Islet precursor cell (in vitro differentiated cells): ENCODE measurements at regions not wholly inside any gene's neighbourhood (a gene's known extent, or its start where the extent isn't known, plus 50 kb on each side); places are given as distances from the start of the nearest gene placed in this dataset.
"Not testable (repeated sequence)": the region's sequence is repeated elsewhere in the genome, so short reads cannot be mapped to it uniquely, and the experiment has no call there.

Experiments
- DNase-seq: peaks from one replicate; pipeline ENCODE4 v3.0.0-alpha.2; 2018

DNA sequence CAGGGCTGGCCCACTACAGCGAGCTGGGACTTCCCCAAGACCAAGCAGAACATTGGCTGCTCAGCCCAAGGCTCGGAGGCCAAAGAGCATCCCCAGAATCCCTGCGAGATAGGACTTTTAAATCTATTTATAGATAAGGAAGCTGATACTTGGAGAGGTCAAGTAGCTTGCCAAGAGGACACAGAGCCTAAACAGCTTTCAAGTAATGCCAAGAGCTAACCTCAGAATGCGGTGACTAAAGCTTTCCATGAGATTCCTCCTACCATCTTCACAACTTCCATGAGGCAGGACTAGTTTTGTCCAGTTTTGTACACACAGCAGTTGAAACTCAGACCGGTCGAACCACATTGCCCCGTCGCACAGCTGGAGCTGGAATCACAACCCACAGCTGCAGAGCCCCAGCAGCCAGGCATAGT lies 168.1 kb upstream of the TOP1 start:
- peak; percentile 58 for DNase-seq

DNA sequence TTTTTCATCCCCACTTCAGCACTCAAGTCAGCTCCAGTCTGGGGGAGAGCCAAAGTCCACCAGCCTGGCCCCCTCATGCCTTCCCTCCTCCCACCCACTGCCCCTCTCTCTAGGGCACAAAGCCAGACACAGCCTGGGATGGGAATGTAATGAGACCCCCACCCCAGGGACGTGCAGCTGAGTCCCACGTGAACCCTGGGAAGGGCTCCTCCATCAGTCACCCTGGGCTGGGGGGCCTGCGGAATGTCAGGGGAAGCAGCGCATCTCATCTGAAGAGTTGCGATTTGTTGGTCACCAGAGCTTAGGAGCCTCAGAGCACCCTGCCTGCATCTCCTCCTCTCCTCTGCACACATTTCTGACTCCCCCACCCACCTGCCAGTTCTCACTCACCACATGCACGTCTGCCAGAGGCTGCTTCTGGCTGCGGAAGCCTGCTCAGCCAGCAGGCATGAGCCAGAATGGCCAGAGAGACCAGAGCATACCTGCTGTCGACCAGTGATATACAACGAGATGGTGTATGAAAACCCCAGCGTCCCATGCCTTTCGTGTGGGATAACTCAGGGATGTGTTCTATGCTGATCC lies 167.1 kb upstream of the TOP1 start:
- DNase-seq = no peak

DNA sequence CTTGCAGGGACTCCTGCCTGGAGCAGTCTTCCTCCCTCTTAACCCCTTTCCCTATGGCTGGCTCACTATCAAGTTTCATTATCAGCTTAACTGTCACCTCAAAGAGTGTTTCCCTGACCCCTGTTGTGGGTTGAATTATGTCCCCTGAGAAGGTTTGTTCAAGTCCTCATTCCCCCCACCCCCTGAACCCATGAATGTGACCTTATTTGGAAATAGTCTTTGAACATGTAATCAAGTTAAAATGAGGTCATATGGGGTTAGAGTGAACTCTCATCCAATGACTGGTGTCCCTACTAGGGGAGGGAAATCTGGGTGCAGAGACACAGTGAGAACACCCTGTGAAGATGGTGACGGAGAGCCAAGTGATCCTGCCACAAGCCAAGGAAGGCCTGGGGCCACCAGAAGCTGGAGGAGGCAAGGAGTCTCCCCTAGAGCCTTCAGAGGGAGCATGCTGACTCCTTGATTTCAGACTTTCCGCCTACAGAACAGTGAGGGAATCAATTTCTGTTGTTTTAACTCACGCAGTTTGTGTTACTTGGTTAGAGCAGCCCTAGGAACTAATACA lies 165.2 kb upstream of the TOP1 start:
- DNase-seq = no peak

DNA sequence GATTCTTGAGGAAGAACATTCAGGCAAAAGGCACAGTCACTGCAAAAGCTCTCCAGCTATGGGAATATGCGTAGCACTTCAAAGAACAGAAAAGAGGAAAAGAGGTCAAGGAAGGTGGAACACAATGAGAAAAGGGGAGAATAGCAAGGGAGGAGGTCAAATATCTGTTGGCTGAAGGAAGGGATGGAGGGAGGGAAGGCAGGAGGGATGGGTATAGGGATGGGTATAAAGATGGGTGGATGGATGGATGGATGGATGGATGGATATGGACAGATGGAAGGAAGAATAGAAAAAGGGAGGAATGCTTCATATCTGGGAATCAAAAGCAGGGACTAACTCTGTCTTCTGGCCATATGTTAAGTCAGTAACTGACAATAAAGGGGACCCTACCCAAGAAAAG lies 164.2 kb upstream of the TOP1 start:
- no peak for DNase-seq

DNA sequence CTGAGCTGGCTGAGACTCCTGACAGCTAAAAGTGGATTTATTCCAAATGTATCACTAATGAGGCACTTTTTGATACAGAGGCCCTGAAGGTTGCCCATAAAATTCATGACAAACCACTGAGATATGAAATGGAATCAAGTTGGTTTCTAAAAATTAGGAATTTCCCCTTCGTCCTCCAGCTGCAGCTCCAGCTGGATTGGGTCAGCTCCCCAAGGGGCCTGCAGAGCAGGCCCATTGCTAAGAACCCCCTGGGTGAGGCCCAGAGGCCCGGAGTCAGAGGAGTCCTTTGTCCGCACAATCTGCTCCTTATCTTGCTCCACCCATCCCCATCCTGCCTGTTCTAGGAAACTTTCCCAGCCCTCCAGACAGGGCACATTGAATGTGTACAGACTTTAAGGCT lies 163.5 kb upstream of the TOP1 start:
- no peak for DNase-seq

DNA sequence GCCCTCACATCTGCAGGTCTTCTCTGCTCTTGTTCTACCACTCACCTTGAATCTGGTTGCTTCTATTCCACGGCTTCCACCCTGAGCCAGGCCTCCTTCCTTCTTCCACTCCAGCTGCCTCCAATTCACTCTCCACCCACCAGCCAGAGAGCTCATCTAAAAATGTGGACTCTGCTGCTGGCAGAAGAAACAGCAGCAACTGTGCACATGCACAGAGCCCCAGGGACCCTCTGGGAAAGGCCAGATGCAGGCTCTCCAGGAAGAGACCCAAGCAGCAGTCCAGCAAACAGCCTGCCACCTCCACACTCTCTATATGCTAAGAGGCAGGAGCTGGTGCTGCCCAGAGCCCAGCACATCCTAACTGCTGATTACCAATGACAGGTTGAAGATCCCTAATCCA lies 162.6 kb upstream of the TOP1 start:
- no peak for DNase-seq

DNA sequence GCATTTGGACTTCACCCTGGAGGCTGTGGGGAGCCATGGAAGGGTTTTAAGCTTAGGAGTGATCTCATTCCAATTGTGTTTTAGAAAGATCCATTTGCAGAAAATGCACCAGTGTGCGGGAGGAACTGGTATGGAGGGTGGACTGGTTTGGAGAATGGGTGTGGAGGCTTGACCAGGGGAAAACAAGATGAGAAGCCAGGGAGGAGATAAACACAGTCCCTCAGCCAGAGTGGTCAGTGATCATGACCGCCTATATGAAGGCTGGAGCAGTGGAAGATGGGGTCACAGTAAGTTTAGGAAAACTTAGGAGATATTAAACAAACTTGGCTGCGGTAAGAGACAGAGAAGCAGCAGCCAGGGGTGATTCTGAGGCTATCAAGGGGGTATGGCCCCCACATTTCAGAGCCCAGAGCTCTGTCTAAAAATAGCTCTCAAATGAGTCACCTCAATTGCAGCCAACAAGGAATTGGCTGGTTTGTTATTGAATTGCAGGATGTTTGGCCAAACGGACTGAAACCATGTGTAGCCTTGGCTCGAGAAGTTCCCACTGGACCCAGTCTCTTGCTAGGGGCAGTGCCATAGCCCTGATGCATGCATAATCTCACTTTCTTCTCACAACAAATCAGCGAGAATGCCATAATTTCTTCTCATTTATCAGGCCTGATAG lies 159.9 kb upstream of the TOP1 start:
- DNase-seq = no peak

DNA sequence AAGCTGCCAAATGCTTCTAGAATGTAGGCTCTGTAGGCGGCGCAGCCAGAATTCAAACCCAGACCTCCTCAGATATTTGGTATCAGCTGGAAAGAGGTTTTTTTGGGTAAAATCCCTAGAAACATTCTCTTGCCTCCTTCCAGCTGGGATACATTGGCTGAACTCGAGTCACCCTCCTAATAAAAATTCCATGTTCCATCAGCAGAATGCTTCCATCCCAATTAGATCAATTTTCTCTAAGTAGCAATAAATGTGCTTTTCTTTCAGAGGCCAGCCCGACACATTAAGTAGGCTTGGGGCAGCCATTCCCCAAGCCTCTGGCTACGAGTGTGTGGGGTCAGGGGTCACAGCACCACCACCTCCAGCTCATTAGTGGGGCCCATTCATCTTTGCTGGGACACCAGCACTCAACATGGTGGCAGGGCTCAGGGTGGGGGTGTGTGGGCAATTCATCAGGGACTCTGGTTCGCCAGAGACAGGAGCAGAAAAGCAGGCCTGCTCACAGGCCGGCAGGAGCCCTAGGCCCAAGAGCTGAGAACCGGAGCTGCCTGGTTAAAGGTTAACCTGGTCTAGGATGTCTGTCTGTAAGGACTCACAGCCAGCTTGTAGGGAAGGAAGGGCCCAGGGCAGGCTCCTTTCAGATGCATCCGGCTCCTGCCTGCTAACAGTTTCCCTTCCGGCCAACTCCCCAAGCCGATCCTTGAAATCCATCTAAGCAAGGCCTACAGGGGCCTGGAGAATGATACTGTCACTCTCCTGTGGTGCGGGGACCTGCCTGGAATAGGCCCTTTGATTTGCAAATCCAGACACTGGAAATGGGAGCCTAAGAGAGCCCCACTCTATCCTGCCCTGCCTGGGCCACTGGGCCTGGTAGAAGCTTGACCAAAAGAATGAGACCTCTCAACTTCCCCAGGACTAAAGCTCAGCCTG lies 159.1 kb upstream of the TOP1 start:
- DNase-seq = peak; percentile 79

DNA sequence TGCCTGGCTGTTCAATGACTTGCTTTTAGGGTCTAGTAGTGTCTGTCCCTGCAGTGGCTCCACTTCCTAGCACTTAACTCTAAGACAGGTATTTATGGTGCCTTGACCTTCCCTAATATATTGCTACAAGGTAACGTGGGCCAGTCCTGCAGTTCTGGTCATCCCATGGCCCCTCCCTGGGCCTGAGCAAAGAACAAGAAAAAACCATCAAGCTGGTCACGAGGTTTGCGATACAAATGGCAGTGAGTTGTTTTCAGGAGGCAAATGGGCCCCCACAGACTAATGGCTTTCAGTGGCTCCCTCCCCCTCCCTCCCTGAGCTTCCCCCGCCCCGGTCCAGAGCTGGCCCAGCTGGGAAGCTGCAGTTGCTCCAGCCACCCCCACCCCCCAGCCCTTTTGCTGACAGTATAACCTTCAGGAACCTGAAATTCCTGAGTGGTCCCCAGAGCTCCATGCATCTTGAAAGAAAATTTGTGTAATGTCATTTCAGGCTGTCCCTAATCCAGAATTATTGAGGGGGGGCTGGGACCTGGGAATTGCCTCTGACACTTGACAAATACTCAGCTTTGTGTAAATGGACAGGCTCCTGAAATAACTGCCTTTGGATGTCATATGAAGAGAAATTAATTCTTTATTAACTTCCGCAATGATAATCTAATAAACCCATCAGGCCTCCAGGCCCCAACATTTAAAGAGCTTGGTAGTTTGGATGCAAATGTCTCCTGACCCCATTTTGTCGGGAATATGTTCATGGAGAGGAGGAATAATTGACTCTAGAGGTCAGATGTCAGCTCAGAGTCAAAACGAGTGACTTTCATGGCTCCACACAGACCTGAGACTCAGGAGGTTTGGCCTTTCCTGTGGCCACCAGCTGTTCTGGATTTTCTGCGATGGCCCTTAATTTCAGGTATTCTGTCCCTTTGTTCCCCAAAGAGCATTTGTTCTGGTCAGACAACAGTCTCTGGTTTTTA lies 153.2 kb upstream of the TOP1 start:
- no peak for DNase-seq

DNA sequence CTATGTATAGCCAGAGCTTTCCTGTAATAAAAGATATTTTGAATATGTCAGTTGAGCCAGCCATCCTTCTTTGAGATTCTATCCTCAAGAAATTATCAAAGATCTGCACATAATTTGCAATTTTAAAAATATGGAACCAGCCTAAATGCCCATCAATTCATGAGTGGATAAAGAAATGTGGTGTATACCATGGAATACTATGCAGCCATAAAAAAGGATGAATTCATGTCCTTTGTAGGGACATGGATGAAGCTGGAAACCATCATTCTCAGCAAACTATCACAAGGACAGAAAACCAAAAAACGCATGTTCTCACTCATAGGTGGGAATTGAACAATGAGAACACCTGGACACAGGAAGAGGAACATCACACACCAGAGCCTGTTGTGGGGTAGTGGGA lies 150.5 kb upstream of the TOP1 start:
- DNase-seq = not testable (repeated sequence)

DNA sequence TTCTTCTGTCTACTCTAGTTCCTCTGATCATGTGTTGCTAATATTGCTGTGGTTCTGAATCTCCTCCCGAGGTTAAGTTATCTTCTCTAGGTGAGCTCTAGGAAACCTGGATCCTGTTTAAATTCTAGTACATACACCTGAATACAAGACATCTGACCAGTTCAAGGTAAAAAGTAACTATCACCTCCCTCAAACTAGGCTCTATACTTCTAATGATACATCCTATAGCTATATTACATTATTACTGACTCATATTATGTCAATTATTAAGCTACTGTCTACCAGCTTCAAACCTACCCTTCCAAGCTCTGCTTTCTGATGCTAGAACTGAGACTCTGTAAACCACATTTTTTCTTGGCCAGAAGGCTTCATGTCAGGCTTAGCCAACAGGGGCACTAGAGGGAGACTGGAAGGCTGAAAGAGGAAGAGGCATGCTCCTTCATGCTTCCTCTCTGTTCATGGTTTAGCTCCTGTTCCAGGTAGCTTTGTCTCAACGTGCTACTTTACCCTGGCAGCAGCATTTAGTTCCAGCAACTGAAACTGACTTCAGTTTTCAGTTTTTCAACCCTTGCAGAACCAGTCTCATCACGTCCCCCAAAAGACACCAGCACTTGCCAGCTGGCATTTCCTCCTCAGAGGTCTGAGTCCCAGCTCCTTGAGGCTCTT lies 148.4 kb upstream of the TOP1 start:
- no peak for DNase-seq

DNA sequence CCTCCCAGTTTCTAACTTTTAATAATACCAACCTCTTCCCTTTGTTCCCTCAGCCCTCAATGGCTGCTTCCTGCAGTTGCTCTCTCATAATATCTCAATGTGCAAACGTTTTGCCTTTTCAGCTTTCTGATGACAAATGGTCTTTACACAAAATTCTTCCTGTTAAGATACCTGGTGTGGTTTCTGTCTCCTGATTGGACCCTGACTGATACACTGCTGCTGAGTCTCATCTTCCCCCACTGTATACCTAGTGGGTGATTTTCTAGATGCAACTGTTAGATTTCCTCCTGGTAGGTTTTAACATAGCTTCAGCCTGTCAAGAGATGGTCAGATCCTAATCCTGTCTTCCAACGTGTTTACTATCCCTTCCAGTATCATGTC lies 147.9 kb upstream of the TOP1 start:
- DNase-seq = no peak

DNA sequence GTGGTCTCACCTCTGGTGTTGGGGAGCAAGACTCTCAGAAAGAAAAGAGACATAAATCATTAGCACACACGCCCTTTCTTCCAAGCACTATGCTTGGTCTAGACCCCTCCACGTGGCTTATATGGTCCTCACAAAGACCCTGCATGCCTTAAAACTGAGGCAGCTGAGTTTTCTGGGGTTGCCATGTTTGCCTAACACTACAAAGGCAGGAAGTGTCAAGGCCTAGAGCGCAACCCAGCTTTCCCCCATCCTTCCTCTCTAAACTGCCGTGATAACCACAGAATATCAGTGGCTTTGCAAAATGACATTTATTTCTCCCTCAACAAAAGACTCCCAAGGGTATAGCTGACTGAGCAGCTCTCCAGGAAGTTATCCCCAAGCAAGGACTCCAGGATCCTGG lies 146.5 kb upstream of the TOP1 start:
- no peak for DNase-seq

DNA sequence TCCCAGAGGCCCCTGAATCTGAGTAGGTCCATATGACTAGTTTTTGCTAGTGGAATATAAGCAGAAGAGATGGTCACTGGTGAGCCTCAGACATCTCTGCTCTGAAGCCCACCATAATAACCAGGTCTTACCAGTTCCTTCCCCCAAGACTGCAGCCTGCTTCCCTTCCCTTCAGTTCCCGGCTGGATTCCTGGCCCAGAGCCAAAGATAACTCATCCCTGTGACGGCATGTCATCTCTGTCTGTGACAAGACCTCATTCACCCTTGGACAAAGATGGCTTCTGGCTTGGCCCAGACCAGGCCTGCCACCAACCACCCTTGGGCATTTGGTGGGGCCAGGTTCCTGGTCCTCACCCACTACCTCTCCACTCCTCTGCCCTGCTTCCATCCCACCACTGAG lies 145.5 kb upstream of the TOP1 start:
- no peak for DNase-seq

DNA sequence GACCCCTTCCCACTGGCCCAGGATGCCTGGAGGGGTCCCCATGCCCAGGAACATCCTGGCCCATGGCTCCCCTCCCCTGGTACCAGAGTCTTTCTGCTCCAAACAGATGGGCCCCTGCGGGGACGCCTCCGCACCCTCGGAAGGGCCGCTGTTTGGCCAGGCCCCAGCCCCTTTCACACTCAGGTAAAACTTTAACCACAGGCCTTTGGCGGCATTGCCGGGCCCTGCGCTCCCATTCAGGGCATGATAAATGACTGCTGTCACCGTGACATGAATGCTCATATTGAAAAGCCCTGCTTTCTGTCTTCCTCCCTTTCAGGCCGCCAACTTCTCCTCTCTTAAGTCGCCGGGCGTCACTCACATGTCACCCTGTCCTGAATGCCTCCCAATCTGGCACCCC lies 141.5 kb upstream of the TOP1 start:
- no peak for DNase-seq

DNA sequence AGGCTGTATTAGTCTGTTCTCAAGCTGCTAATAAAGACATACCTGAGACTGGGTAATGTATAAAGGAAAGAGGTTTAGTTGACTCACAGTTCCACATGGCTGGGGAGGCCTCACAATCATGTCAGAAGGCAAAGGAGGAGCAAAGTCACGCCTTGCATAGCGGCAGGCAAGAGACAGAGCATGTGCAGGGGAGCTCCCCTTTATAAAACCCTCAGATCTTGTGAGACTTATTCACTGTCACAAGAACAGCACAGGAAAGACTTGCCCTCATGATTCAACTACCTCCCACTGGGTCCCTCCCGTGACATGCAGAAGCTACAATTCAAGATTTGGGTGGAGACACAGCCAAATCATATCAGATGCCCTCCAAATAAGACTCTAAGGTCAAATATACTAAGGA lies 139.4 kb upstream of the TOP1 start:
- not testable (repeated sequence) for DNase-seq

DNA sequence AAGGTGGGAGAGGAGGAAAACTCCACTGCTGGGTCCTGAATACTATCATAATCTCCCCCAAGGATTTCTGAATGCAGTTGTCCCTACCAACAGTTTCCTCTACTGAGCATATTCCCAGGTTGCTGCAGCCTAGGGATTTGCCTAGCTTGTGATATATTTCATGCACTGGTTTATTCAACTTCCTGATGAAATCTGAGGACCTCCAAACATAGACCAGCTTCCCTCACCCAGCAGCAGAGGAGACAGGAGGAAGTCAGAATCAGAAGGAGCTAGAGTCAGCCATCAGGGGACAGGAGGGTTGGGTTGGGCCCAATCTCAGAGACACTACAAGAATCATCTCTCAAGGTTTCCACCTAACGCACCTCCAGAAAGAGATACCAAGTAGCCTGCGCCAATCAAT lies 138.4 kb upstream of the TOP1 start:
- DNase-seq = no peak

DNA sequence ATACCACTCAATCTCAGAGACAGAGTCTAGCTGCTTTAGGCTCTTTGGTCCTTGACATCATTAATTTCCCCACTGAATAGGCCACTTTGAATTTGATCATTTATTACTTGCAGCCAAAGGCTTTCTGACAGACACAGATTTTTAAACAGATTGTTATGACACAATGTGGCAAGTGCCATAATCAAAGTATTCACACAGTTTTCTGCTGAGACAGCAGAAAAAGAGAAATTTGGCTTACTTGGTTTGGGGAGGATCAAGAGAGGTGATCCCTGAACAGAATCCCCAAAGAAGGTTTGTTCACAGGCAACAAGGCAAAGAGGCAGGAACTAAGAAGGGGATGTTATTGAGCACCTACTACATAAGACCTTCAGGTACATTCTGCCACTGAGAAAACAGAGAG lies 138.0 kb upstream of the TOP1 start:
- DNase-seq = no peak

DNA sequence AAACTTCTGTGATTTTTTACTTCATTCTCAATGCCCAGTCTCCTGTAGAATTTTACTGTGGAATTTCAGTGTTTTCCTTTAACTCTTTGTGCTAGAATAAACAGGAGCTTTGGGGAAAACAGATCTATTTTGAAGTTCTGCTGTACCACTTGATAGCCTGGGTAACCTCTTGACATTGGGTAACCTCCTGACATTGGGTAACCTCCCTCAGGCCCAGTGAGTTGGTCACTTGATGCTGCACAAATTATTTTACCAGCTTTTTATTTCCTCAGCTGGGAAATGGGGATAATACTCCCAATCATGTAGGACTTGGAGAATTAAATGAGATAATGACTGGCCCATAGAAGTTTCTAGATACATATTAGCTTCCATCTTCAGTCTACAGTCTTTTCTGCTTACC lies 137.3 kb upstream of the TOP1 start:
- no peak for DNase-seq

DNA sequence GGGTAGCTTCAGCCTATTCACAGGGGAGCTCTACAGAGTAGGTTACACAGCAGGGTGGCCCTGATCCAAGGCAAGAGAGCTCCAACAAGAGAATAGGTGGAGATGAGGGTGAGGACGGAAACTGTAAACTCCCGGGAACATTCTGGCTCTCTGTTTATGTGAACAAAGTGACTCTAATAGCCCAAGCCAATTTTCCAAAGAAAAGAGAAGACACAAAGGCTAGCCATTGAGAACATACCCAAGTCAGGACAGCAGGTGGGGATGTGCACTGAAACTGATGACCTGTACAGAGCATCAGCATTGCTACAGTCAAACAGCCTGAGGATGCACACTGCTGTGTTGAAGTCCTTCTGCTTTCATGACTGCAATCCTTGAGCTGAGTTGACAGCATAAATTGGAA lies 136.0 kb upstream of the TOP1 start:
- peak; percentile 51 for DNase-seq

DNA sequence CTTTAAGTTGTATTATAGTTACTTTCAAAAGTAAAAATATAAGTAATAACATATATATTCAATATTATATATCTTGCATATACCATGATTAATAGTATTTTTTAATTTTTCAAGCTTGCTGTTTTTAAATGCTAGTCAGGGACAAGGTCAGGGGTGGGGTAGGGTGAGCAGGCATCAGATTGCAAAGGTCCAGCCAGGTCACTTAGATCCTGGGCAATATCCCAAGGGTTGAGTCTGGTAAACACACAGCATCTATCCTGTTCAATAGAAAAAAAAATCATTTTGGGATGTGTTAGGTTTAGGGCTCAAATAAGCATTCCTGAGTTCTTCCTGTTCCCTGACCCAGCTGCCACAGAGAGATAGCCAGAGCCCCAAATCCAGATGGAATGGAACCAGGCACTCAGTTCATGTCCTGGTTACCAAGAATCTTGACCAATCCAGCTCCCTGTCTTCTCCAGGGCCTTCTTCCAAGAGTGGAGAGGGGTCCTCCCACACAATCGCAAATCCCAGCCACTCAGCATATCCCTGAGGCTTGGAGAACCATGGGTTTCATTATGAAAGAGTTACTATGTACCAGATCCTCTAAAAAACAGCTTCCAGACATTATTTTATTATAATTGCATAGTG lies 134.9 kb upstream of the TOP1 start:
- peak; percentile 4 for DNase-seq

DNA sequence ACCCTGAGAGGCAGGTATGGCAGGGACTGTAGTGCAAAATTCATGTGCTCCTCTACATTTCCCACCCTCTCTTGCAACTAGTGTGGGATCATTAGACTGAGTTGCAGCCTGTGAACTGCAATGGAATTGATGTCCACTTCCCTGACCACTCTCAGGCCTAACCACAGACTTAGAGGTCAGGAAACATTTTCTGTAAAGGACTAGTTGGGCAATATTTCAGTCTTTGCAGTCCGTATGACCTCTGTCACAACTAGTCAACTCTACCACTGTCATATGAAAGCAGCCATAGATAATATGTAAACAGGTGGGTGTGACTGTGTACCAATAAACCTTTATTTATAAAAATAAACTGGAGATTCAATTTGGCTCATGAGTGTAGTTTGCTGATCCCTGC lies 134.4 kb upstream of the TOP1 start:
- peak; percentile 19 for DNase-seq
